Endothelial cell of umbilical vein (primary cell): ENCODE measurements at regions not wholly inside any gene's neighbourhood (a gene's known extent, or its start where the extent isn't known, plus 50 kb on each side); places are given as distances from the start of the nearest gene placed in this dataset.

Experiments used
- CTCF ChIP-seq, 2 donors: IDR thresholded peaks; 1 replicate in 1 of 2; 2 replicates in 1 of 2; pipeline ENCODE4 v1.5.1; 2011; ENCODE audit warnings: low read length in 2 of 2, mild to moderate bottlenecking in 2 of 2, moderate library complexity in 2 of 2, control low read depth in 1 of 2, inconsistent platforms in 1 of 2, low read depth in 1 of 2; ENCODE audit not compliant: insufficient read depth in 1 of 2; ENCODE audit errors: extremely low read depth in 1 of 2
- GATA2 ChIP-seq: IDR thresholded peaks from 2 replicates; pipeline ENCODE4 v1.7.0; 2011; ENCODE audit warnings: low read depth, mild to moderate bottlenecking, moderate library complexity, mixed read lengths, low read length; ENCODE audit not compliant: insufficient read length, insufficient read depth
- MAX ChIP-seq: IDR thresholded peaks from 2 replicates; pipeline ENCODE4 v1.6.1; 2011; ENCODE audit not compliant: insufficient read depth, insufficient read length
- MYC ChIP-seq: IDR thresholded peaks from one replicate; pipeline ENCODE4 v1.6.1; 2011; ENCODE audit warnings: mild to moderate bottlenecking, low read depth, low read length
- POLR2A ChIP-seq: IDR thresholded peaks from 2 replicates; pipeline ENCODE4 v1.6.1; 2012; ENCODE audit warnings: low read depth, mild to moderate bottlenecking, control low read depth, low read length
- POLR2AphosphoS5 ChIP-seq: IDR thresholded peaks from 2 replicates; pipeline ENCODE4 v1.6.1; 2012; ENCODE audit warnings: low read depth, mild to moderate bottlenecking, control low read depth, low read length, moderate library complexity; ENCODE audit not compliant: insufficient read depth

DNA sequence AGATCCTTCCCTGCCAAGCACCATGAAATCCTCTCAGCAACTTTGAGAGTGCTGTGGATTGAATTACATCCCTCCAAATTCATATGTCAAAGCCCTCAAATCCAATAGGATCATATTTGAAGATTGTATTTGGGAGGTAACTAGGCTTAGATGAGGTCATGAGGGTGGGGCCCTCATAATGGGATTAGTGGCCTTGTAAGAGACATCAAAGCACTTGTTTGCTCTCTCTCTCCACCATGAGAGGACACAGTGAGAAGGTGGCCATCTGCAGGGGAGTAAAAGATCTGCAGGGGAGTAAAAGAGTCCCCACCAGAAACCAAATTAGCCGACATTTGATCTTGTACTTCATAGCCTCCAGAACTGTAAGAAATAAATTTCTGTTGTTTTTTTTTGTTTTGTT, 298.2 kb downstream of the SAMD5 start:
- TF ChIP-seq CTCF (IDR thresholded peaks at IDR 0.05; ENCODE audit: extremely low read depth in 1 of 2, insufficient read depth in 1 of 2, low read depth in 1 of 2, low read length in 2 of 2) (no peak), MYC (no peak), GATA2 (no peak), POLR2A (no peak), MAX (no peak), POLR2AphosphoS5 (no peak)
